ENCODE measurements at regions not wholly inside any gene's neighbourhood (a gene's known extent, or its start where the extent isn't known, plus 50 kb on each side); places are given as distances from the start of the nearest gene placed in this dataset.

DNA sequence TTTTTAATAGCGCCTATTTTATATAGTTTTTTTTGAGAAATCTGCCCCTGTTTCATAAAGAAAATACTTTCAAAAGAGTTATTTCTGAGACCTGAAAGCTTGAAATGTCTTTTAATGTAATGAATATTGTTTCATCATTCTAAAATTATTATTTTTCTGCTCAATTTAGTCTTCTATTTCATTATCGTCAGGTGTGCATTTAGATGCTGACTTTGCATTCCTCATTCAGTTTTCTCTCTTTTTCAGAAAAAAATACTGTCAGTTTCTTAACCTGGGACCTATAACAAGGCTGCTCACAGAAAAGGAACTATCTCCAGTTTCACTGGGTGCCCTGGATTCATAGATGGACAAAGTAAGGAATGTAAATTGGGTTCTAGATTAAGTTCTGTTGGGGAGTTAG, 1631.7 kb downstream of the SUCLG1 start:
- Histone ChIP-seq H3K4me3 (ENCODE audit: low read length) (no peak overlapping the region), H3K9me2 (replicated peaks; ENCODE audit: control insufficient read depth, low read length) (no peaks in the 10 kb centered on the region), H3K4me1 (ENCODE audit: control insufficient read depth, low read length) (no peaks in the 10 kb centered on the region), H3K9me3 (ENCODE audit: control insufficient read depth, insufficient read depth, low read length) (no peaks in the 10 kb centered on the region), H3K4me2 (ENCODE audit: low read length) (no peak overlapping the region), H3K79me2 (ENCODE audit: control insufficient read depth, low read length) (no peaks in the 10 kb centered on the region), H3K27ac (ENCODE audit: low read depth, low read length) (no peak overlapping the region), H3K36me3 (ENCODE audit: control insufficient read depth, low read length) (no peaks in the 10 kb centered on the region), H3F3A (ENCODE audit: control insufficient read depth, insufficient read depth) (no peaks in the 10 kb centered on the region), H4K20me1 (ENCODE audit: control insufficient read depth, insufficient read depth, low read depth, low read length) (no peaks in the 10 kb centered on the region), H3K27me3 (ENCODE audit: control insufficient read depth, low read length) (no peaks in the 10 kb centered on the region)
- no peak for TF ChIP-seq EZH2phosphoT487 (IDR thresholded peaks at IDR 0.05; ENCODE audit: borderline replicate concordance, low read length)
- TF ChIP-seq, protein P1, sequence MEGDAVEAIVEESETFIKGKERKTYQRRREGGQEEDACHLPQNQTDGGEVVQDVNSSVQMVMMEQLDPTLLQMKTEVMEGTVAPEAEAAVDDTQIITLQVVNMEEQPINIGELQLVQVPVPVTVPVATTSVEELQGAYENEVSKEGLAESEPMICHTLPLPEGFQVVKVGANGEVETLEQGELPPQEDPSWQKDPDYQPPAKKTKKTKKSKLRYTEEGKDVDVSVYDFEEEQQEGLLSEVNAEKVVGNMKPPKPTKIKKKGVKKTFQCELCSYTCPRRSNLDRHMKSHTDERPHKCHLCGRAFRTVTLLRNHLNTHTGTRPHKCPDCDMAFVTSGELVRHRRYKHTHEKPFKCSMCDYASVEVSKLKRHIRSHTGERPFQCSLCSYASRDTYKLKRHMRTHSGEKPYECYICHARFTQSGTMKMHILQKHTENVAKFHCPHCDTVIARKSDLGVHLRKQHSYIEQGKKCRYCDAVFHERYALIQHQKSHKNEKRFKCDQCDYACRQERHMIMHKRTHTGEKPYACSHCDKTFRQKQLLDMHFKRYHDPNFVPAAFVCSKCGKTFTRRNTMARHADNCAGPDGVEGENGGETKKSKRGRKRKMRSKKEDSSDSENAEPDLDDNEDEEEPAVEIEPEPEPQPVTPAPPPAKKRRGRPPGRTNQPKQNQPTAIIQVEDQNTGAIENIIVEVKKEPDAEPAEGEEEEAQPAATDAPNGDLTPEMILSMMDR (IDR thresholded peaks at IDR 0.05; ENCODE audit: low read depth, low read length, poor library complexity, severe bottlenecking) = no peak

DNA sequence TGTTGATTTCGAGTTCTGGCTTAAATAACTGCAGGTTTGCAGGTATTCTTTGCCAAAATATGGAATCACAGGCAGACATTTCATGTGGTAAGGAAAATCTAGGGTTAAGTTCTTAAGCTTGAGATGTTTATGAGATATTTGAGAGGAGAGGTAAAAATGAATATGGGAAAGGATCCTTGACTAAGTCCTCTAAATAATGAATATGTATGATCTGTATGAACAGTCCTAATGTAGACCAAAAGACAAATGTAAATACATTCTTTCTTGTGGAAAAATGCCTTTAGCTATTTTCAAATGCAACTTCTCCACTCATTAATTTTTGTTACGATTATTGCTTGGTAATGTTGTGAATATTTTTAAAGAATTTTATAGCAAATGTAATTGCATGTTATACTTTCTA, 1632.6 kb downstream of the SUCLG1 start:
- no peaks in the 10 kb centered on the region for H3K9me2 ChIP-seq (replicated peaks; ENCODE audit: control insufficient read depth, low read length)
- H3K4me1 ChIP-seq (ENCODE audit: control insufficient read depth, low read length) = no peaks in the 10 kb centered on the region
- H3K27ac ChIP-seq (ENCODE audit: low read depth, low read length) = no peak overlapping the region
- H3K4me3 ChIP-seq (ENCODE audit: low read length) = no peak overlapping the region
- H3K36me3 ChIP-seq (ENCODE audit: control insufficient read depth, low read length) = no peaks in the 10 kb centered on the region
- no peaks in the 10 kb centered on the region for H3K9me3 ChIP-seq (ENCODE audit: control insufficient read depth, insufficient read depth, low read length)
- no peaks in the 10 kb centered on the region for H4K20me1 ChIP-seq (ENCODE audit: control insufficient read depth, insufficient read depth, low read depth, low read length)
- no peak overlapping the region for H3K4me2 ChIP-seq (ENCODE audit: low read length)
- no peaks in the 10 kb centered on the region for H3F3A ChIP-seq (ENCODE audit: control insufficient read depth, insufficient read depth)
- H3K27me3 ChIP-seq (ENCODE audit: control insufficient read depth, low read length) = no peaks in the 10 kb centered on the region
- H3K79me2 ChIP-seq (ENCODE audit: control insufficient read depth, low read length) = no peaks in the 10 kb centered on the region
- no peak for TF ChIP-seq EZH2phosphoT487 (IDR thresholded peaks at IDR 0.05; ENCODE audit: borderline replicate concordance, low read length)
- TF ChIP-seq, protein P1 (IDR thresholded peaks at IDR 0.05; ENCODE audit: low read depth, low read length, poor library complexity, severe bottlenecking) = no peak

DNA sequence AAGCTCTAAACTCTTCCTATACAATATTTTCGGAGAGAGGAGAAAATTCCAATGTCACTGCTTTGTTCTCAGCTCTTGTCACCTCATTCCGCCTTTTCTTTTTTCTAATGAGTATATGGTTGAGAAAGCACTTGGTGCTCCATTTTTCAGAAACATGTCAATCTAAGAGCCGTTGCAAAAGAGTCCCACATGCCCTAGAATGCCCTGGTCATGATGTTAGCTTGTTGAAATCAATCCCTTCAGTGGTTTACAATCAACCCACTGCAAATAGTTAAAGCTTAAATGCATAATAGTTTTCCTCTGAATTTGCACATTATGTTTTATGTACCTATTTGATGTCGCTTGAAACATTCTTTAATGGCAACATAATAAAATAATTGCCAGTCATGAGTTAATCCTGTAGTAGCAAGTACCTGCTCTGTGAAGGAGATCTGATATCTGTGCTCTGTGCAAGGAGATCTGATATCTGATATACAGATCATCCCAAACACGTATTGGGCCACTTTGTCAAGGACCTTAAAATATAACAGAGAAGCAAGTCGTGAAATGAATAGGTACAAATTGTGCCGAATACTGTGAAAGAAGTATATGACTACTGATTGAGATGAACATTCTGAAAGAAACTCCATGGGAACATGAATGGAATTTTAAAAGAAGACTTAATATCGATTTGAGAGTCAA, 1633.5 kb downstream of the SUCLG1 start:
- Histone ChIP-seq H3K4me2 (ENCODE audit: low read length) (no peak overlapping the region), H3K9me3 (ENCODE audit: control insufficient read depth, insufficient read depth, low read length) (no peaks in the 10 kb centered on the region), H3K27ac (ENCODE audit: low read depth, low read length) (no peak overlapping the region), H3K4me1 (ENCODE audit: control insufficient read depth, low read length) (no peaks in the 10 kb centered on the region), H3K36me3 (ENCODE audit: control insufficient read depth, low read length) (no peaks in the 10 kb centered on the region), H4K20me1 (ENCODE audit: control insufficient read depth, insufficient read depth, low read depth, low read length) (no peaks in the 10 kb centered on the region), H3F3A (ENCODE audit: control insufficient read depth, insufficient read depth) (no peaks in the 10 kb centered on the region), H3K4me3 (ENCODE audit: low read length) (no peak overlapping the region), H3K27me3 (ENCODE audit: control insufficient read depth, low read length) (no peaks in the 10 kb centered on the region), H3K9me2 (replicated peaks; ENCODE audit: control insufficient read depth, low read length) (no peaks in the 10 kb centered on the region), H3K79me2 (ENCODE audit: control insufficient read depth, low read length) (no peaks in the 10 kb centered on the region)
- TF ChIP-seq, protein P1 (IDR thresholded peaks at IDR 0.05; ENCODE audit: low read depth, low read length, poor library complexity, severe bottlenecking) = no peak
- no peak for TF ChIP-seq EZH2phosphoT487 (IDR thresholded peaks at IDR 0.05; ENCODE audit: borderline replicate concordance, low read length)

Data from DOHH2 (cell line).